NCI-H2081 (cell line): ENCODE measurements at regions not wholly inside any gene's neighbourhood (a gene's known extent, or its start where the extent isn't known, plus 50 kb on each side); places are given as distances from the start of the nearest gene placed in this dataset.

Experiments used
- DNase-seq, 2 experiments: peaks; one replicate each; lab custom pipeline; 2025; lab: John Stamatoyannopoulos, UW

DNA sequence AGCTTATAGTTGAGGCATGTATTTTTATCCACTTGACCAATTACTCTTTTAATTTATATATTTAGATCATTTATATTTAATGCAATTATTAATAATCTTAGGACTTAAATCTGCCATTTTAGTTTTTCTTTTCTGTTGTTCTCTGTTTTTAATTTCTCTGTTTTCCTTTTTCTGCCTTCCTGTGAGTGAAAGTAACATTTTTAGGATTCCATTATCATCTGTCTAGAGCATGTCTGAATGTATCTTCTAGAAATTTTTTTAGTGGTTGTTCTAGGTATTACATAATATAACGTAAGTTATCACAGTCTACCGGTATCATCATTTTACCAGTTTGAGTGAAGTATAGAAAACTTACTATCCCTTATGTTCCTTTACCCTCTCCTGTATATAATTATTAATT lies 197.3 kb downstream of the UNC5CL start:
- no peak for DNase-seq

DNA sequence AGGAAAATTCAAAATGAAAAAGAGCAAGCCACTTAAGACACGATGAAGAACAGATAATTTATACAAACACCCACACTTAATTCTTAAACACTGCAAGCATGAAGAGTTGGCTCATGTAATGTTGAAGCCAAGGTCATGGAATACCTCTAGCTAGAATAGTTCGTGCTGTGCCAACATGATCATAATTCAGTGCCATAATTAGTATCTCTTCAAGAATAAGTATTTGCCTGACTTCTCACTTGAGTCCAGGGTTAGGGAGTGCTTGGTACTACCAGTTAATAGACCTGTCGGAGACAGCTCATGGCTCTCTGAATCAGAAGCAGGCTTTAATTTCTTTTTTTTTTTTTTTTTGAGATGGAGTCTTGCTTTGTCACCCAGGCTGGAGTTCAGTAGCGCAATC lies 206.3 kb downstream of the UNC5CL start:
- DNase-seq, result no peak

DNA sequence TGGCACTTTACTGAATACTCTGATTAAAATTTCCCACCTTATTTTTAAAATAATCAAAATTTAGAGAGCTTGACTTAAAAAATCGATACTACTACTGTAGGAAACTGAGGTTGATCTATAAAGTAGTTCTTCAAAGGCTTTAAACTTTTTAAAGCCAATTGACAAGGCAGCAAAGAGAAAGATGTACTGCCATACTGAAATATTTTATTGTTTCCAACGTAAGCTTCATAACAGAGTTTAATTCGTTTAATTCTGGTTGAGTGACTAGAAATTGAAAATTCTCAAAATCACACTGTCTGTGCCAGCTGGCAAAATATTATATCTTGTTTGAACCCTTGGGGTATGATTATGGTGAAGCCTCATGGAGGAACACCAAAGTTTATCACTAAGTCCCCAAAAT lies 207.6 kb downstream of the UNC5CL start:
- no peak for DNase-seq

DNA sequence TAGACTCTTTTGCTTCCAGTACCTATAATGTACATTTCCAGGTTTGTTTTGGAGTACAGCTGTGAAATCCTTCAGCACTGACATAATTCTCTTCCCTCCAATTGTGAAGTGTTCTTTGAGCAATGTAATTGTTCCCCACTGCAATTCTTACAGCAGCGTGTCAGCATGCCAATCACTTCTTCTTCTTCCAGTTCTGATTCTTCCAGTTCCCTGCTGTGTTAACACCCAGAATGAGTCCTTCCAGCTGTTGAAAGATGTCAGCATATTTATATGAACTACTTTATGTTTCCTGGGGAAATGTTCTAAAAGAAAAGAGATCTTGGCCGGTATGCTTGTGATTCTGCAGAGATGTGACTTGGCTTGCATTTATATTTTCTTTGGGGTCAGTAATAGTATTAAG lies 213.9 kb downstream of the UNC5CL start:
- DNase-seq, result no peak

DNA sequence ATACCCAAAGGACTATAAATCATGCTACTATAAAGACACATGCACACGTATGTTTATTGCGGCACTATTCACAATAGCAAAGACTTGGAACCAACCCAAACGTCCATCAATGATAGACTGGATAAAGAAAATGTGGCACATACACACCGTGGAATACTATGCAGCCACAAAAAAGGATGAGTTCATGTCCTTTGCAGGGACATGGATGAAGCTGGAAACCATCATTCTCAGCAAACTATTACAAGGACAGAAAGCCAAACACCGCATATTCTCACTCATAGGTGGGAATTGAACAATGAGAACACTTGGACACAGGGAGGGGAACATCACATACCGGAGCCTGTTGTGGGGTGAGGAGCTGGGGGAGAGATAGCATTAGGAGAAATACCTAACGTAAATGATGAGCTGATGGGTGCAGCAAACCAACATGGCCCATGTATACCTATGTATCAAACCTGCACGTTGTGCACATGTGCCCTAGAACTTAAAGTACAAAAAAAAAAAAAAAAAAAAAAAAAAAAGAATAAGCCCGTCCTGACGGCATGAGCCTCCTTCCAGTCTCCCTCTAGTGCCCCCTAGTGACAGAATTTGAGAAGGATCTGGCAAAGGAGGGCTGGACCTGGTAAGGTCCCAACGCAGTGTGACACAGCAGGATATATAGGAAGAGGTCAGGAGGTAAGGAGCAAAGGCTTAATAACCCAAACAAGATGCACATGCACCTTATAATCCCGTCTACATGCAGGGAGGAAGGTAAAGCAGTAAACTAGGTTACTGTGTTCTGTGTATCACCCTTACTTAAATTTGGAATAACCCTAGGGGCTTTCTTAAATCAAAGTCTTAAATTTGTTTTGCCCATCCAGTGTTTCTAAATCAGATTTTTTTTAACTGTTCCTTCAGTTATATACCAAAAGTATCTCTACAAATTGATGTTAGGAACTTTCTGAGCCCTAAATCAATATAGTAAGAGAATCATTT lies 214.8 kb downstream of the UNC5CL start:
- peak; percentile 29 to 43 for DNase-seq

DNA sequence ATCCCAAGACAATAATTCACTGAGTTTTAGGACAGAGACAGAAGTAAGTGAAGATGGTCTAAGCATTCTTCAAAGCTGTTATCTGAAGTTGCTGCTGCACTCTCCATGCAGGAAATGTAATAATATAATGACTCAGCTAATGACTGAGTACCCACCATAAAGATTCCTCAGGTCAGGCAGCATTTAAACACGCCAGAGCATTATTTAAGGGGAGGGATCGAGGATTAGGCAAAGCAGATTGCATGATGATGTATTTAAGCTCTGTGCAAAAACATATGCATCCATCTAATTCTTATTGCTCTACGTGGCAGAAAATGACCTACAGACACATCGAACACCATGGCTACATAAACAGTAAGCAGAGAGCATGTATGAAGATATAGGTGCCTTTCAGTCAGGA lies 216.4 kb downstream of the UNC5CL start:
- no peak for DNase-seq

DNA sequence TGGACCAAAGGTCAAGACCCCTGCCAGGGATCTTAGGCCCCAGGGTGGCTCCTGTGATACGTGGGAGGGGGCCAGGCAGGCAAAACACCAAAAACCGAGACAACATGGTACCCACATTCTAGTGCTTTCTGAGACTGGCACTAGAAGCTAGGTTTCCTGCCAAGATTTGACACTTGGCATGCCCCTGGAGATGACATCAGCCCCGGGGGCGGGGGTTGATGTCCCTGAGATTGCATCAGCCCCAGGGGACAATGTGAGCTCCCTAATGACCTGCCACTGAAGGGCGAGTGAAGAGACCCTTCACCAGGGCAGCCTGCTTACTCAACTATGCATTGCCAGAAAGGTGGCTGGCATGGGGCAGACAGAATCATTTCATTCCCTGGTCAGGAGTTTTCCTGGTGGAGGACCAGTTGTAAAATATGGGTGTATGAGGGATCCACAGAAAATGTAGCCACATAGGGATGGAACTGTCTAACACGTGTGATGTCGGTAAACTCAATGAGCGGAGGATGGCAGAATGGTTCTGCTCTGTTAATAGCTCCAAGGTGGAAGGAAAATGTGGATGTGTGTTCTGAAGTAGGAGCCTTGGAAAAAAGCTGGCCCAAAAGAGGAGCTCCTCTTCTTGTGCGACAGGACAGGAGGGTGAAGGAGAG lies 219.7 kb downstream of the UNC5CL start:
- DNase-seq, result no peak

DNA sequence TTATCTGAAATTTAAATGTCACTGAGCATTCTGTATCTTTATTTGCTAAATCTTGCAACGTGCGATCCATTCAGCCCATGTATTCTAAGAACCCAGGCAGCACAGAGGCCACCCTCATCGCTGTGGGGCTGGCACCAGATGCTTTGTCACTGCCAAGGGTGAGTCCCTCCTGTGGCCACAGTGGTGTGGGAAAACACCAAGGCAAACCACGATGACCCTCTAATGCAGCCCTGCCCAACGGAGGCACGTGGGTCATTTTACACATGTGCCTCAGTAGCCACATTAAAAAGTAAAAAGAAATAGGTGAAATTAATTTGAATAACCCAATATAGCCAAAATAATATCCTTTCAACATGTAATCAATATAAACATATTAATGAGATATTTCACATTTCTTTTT lies 221.7 kb downstream of the UNC5CL start:
- no peak for DNase-seq

DNA sequence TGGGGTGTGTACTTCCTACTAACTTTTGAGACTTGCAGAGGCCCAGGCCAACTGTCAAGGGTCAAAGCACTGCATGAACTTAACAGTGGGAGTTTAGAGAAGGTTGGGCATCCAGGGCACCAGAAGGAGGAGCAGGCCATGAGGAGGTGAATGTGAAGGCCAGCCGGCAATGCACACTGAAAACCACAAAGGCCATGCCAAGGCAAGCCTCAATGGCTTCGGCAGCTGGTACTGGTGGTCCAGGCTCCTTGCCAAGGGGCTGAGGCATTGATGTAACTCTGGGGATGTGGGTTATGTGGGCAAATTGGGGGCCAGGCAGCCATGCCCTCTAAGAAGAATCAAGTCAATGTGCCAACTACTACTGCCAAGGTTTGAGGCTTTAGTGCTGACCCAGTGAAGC lies 222.4 kb downstream of the UNC5CL start:
- no peak for DNase-seq

DNA sequence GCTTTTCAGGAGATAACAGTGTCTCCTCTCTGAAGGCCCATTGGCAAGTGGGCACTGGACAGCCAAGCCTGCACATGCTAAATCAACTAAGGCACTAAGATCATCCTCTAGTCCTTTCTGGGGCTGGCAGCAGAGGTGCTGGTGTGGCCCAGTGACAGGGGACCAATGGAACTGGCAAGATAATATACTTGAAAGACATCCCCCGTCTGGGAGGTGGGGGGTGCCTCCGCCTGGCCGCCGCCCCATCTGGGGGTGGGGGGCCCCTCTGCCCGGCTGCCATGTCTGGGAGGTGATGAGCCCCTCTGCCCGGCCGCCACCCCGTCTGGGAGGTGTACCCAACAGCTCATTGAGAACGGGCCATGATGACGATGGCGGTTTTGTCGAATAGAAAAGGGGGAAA lies 223.3 kb downstream of the UNC5CL start:
- DNase-seq, result no peak

DNA sequence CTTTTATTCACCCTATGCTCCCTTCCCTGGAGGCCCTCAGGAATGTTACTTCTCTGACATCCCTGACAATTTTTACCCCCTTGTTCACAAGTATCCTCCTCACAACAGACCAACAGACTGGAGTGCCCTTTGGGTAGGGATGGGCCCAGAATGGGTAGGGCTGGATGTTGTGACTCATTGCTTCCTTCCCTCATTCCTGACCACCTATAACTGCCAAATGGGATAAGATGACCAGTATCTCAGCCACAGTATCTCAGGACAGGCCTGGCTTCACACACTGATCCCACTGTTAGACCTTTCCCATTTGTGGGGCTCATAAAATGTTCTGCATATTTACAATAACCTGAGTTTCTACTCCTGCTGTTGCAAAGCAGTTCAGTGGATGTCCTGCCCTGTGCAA lies 223.0 kb upstream of the LRFN2 start:
- DNase-seq, result no peak

DNA sequence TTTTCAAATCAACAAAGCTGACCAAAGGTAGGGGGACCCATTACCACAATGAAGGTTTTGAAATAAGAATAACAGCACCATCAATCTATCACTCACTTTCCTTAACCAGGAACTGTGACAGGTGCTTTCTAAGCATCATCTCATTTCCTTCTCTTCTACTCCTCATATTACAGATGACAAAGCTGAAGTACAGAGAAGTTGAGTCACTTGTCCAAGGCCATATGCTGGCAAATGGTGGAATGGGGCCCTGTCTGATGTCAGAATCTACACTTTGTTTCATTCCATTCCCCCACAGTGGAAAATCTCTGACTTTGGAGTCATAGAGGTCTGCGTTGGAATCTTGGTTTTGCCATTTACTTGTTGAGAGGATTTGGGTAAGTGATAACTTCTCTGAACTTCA lies 222.5 kb upstream of the LRFN2 start:
- no peak for DNase-seq

DNA sequence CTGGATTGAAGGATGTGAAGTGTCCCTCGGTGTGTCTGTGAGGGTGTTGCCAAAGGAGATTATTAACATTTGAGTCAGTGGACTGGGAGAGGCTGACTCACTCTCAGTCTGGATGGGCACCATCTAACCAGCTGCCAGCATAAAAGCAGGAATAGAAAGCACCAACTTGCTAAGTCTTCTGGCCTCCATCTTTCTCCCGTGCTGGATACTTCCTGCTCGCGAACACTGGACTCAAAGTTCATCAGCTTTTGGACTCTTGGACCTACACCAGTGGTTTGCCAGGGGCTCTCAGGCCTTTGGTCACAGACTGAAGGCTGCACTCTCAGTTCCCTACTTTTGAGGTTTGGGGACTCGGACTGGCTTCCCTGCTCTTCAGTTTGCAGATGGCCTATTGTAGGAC lies 220.3 kb upstream of the LRFN2 start:
- DNase-seq, result no peak

DNA sequence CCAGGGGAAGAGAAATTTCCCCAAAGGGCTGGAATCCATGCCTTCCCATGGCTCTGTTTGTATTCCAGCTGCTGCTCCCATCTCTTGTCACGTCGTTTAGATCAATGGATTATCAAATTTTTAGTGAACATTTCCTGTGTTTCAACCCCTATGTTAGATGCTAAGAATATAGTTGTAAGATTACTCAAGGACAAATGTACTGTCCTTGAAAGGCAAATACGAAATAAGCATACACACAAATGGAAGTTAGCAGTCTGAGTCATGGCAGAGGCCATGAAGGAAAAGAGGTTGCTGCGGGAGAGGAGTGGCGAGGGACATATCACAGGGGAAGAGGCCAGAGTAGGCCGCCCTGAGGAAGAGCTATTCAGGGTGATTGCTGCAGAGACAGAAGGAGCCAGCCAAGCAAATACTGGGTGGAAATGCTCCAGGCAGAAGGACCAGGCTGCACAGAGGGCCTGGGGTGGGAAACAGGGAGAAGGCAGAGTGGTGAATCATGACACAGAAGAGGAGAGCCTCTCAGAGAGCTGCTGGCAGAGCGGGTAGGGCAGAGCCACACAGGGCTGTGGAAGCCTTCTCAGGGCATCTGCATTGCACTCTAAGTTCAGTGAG lies 219.2 kb upstream of the LRFN2 start:
- no peak for DNase-seq

DNA sequence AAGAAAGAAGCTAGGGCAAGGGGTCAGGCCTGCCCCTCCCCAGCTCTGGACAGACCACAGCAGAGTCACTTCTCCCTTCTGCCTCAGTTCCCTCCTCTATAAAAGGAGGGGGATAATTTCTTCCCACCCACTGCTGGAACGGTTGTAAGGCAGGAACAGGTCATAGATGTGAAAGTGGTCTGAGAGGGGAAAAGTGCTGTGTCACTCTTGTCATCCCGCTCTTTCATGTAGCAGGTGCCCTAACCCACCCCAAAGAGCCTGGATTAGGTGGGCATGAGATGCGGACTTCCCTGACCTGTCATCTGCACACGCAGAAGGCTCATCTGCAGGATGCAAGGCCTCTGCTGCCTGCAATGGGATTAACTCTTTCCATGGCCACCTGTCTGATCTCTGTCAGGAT lies 218.2 kb upstream of the LRFN2 start:
- DNase-seq, result no peak

DNA sequence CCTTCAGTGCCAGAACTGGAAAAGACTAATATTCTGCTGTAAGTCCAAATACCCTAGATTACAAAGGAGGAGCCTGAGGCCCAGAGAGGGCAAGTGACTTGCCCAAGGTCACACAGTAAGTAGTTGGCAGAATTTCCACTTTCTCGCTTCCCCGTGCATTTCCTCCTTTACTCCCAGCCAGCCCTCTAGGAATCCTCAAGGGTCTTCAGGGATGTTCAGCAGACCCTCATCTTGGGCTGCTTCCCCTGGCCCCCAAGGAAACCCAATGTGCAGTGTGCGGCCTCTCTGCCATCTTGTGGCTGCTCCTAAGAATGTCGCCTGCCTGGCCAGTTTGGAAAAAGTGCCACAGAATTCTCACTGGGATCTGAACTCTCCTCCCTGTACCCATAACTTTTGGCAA lies 217.7 kb upstream of the LRFN2 start:
- no peak for DNase-seq

DNA sequence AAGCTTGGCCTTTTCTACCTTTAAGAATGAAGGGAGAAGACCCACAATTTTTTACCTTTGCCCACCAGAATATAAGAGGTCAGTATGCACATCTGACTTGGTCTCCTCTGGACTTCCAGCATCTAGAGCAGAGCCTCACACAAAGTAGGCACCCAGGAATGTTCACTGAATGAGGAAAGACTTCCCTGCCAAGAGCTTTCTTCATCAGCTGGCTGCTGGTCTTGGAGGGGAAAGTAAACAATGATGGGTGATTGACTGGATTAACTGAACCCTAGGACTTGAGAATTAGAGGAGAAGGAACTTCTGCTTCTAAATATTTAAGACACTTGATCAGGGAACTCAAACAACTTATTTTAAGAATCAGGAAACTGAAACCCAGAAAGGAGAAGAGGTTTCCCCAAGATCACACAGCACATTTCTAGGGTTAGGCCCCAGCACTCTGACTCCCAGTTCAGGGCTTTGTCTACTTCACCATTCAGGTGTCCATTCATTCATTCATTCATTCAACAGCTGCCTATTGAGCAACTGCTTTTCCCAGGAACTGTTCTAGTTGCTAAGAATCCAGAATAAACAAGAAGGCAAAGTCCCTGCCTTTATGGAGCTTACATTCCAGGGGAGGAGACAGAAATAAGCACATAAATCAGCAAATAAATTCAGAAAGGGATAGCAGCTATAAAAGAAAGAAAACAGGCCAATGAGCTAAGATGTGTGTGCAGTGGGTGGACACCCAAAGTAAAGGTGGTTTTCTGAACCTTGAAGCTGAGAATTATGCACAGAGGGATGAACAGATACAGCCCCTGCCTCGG lies 216.9 kb upstream of the LRFN2 start:
- DNase-seq, result no peak

DNA sequence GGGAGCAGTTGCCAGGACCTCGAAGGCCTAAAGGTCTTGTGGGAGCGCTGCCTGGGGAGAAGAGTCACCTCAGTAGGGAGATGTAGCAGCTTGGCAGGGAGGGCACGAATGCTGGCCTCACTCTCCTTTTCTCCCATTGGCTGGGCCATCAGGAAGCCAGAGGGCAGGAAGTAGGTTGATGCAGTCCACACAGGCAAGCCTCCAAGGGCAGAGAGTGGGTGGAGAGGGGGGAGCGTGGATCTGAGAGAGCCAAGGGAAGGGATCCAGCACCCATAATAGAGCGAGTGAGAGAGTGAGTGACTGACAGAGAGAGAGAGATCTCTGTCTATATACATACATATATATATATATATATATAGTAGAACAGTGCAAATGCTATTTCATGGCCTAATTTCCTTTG lies 215.3 kb upstream of the LRFN2 start:
- DNase-seq, result no peak

DNA sequence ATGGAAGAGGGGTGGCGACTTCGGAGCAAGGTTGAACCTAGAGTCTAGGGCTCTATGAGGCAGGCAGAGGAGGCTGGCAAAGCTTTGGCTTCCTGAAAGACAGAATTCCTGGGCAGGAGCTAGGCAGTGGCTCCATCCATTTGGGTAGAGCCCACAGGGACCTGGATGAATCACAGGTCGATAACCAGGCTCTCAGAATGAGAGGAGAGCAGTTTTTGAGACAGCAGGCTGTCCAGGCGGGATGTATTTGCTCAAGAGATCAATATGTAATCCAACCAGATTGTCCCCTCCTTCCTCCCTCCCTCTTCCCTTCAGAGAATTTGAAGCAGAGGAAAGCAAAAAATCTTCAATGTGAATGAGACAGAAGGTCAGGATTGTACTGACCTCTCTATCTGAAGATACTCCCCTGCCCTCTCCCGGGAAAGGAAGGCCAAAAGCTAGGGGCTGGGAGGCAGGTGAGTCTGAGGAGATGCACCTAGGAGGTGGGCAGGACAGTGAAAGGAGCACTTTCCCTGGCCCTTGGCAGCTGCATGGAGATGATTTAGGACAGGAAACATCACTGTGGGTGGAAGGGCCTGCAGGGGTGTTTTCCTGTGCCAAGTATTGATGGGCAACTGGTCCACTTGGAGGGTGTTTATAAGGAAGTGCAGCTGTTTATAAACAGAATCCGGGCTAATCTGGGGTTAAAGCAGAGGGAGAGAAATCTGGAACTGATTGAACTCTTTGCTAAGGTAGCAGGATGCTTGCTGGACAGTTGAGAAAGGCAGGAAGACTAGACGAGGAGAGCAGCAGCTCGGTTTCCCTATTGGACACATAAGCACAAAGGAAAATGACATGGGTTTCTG lies 212.4 kb upstream of the LRFN2 start:
- no peak for DNase-seq

DNA sequence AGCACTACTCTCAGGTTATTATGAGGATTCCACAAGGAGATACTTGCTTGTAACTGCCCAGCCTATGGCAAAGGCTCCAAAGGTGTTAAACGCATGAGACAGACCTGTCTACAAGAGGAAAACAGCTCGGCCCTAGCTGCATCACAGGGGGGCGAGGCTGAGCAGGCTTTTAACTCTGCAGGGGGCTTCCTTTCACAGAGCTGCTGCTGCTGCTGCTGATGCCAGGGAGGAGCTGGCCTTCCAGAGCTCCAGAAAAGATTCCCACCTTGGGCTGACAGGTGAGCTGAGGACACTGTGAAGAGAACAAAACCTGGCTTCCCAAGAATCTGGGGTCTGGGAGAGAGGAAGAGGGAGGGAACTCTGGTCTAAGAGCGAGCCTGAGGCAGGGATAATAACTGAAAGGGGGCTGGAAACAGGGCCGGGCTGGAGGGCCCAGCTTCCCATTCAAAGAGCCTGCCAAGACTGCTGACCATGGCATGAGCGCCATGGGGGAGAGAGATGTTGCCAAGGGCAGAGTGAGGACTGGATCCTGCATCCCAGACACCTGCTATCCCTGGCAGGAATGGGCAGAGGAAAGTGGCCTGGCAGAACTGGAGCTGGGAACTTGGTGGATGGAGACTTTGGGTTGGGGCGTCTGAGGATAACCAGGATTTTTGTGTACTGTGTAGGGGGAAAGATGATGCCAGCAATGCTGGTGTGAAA lies 211.1 kb upstream of the LRFN2 start:
- peak in 1 of 2 experiments; percentile 42 for DNase-seq
